Activated T-cell treated with anti-CD3 and anti-CD28 coated beads for 48 hours (primary cell): ENCODE measurements at regions not wholly inside any gene's neighbourhood (a gene's known extent, or its start where the extent isn't known, plus 50 kb on each side); places are given as distances from the start of the nearest gene placed in this dataset.

ENCODE experiments used
- DNase-seq: peaks from one replicate; pipeline ENCODE4 v3.0.0-alpha.2; 2020; ENCODE audit warnings: low read depth

DNA sequence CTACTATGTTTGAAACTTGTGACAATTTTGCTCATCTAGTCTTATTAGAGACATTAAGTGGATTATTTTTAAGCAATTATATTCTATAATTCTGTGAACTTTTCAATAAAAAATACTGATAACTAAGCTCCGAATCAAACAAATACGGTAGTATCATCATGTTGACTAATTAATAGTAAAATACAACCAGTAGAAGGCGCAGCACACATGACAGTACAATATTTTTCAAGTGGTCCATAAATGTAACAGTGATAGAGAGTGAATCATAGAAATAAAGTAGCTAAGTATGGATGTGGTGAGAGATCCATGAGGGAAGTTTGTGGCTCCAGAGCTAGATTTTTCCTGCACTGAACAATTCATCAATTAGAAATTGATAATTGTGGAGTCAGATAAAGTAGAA, 666.2 kb downstream of the KCTD8 start:
- no peak for DNase-seq

DNA sequence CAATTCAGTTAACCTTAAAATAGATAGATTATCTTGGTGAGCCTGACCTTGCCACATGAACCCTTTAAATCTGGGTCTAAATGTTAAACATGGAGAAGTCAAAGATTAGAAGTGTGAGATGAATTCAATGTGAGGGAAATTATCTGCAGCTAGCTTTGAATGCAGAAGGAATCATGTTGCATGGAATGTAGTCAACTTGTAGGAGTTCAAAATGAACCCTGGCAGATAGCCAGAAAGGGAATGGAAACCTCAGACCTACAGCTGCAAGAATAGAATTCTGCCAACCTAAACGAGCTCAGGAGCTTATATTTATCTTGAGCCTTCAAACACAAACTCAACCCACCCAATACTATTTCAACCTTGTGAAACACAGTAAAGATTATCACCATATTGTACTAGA, 632.5 kb downstream of the KCTD8 start:
- DNase-seq, result no peak

DNA sequence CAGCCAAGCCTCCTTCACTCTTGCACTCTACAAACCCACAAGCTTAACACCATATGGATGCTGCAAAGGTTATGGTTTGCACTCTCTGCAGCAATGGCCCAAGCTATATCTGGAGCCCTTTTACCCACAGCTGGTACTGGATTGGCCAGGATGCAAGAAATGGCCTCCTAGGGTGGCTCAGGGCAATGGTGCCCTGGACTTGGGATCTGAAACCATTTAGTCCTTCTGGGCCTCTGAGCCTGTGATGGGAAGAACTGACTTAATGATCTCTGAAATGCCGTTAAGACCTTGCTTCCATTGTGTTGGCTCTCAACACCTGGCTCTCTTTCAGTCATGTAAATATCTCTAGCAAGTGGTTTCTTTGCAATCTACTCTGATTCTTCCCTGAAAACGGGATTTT, 626.0 kb downstream of the KCTD8 start:
- no peak for DNase-seq

DNA sequence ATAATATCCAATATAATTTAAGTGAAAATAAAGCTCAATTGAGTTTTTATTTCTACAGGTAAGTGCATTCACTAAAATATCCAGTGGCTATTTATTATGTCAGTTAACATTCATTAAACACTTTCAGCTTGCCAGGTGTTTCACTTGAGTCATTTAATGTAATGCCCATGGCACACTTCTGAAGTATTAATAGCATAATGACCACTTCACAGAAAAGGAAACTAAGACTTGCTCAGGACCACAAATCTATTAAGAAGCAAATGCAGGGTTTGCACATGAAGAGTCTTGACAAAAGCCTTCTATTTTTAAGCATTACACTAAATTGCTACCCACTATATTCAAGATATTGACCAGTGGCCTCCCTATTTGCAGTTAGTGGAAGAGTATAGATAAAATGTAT, 612.7 kb downstream of the KCTD8 start:
- no peak for DNase-seq

DNA sequence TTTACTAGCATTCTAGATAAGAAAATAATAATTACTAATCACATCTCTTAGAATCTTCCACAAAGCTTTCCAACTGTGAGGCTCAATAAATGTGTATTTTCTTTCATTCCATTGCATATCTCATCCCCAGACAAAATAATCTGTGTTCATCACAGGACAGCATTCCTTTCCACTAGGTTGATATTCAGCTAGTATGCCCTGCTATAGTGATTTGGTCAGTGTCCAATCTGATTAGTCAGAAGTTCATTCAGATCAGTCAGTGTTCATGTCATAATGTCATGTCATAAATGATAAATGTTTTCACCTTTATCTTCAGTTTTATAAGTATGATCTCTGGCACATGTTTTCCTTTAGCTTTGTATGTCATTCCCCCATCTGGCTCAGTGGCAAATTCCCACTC, 611.4 kb downstream of the KCTD8 start:
- DNase-seq, result no peak

DNA sequence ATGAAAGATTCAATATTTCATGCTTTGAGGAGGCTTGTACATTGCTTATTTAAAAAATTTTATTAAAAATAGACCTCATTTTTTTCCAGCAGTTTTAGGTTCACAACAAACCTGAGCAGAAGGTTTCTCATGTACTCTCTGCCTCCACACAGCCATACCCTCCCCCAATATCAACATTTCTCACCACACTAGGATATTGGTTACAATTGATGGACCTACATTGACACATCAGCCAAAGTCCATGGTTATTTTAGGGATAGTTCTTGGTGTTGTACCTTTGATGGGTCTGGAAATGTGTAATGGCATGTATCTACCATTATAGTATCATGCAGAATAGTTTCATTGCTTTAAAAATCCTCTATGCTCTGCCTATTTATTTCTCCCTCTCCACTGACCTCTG, 611.0 kb downstream of the KCTD8 start:
- no peak for DNase-seq

DNA sequence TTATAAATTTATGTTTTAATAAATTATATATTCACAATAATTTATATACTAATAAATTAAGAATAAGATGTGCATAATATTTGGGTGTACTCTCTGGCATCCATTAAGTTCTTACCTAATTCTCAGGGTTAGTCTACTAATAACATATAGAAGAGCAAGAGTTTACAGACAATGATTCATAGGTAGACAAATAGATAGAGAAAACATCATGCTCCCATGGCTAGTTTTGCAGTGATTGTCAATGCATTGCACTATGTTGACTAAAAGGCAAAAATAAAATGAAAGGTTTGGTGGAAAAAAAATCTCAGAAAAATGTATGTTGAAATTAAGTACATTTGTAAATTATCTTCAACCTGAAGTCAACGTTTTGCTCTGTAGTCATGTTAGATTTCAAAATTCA, 606.0 kb downstream of the KCTD8 start:
- DNase-seq, result no peak

DNA sequence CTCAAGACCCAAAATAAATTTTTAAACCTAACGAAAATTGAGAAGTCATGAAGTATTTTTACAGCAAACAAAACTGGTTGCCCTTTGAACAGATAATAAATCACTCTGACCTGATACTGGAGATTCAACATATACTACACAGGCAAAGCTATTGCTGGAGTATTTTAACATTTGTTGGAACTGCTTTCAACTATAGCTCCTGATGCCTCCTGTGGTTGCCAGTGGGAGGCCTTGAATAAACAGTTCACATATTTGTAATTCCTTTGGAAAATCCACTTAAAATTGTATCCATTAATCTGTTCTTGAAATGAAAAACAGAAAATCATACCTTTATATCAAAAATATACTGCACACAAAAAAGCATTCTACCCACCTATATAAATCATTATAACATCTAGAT, 605.1 kb downstream of the KCTD8 start:
- DNase-seq, result no peak

DNA sequence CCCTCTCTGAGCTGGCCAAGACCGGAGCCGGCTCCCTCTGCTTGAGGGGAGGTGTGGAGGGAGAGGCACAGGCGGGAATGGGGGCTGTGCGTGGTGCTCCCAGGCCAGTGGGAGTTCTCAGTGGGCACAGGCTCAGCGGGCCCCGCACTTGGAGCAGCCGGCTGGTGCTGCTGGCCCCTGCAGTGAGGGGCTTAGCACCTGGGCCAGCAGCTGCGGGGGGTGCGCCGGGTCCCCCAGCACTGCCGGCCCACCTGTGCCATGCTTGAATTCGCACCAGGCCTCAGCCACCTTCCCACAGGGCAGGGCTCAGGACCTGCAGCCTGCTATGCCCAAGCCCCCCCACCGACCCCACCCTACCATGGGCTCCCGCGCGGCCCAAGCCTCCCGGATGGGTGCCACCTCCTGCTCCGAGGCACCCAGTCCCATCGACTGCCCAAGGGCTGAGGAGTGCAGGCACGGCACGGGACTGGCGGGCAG, 602.5 kb downstream of the KCTD8 start:
- no peak for DNase-seq

DNA sequence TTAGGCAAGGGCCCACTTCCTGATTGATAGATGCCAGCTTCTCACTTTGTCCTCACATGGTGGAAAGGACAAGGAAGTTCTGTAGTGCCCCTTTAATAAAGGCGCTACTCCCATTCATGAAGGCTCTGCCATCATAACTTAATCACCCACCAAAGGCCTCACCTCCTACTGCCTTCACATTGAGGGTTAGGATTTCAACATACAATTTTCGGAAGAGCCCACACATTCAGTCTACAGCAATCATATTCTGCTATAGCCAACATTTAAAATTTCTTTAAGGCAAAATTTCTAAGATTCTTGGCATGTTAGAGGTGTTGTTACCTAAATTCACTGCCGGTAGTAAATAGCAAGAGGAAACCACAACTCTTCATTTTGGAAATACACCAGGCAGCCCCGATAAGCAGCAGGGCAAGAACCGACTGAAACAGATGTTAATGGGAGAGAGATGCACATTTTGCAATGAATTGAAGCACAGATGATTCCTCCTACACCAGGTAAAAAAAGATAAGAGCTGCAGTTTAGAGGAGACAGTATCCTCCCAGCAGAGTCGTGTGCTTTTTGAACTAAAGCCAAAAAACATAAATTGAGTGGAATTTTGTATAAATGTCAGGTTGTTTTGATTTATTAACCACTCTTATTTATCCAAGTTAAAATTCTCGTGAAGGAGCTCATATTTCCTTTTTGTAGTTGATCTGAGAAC, 594.9 kb downstream of the KCTD8 start:
- no peak for DNase-seq

DNA sequence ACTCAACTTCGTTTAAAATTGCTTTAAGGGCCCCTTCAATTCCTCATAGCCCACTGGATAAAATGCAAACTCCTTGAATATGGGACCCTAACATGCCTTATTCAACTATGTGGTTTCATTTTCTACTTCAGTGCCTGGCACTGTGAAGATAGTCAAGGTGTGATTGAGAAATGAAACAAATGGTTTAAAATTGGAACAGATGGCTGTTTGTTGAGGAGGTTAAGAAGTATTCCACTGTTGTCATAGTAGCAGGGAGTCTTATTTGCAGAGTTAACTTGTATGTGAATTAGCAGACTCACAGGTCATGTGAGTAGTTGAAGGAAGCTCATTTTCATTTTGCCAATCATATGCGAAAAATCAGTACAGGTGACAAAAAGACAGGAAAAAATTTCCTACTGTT, 593.3 kb downstream of the KCTD8 start:
- DNase-seq, result no peak

DNA sequence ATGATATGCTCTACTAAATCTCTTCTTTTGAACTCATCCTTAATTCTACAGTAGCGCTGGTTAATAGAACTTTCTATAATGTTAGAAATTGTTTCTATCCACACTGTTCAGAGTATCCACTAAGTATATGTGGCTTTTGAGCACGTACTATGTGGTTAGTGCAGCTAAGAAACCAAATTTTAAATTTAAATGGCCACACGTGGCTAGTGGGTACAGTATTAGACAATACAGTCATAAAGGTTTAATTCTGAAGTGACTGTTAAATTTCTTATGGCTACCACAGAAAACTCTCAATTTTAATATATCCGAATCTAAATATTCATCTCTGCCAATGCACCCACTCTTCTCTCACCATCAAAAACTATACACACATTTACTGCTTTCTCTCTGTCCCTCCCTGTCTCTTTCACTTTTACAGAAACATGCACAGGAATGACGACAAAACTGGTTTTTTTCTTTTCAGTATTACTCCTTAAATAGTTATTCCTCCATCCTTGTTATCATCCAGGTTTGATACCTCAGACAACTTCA, 583.9 kb downstream of the KCTD8 start:
- no peak for DNase-seq

DNA sequence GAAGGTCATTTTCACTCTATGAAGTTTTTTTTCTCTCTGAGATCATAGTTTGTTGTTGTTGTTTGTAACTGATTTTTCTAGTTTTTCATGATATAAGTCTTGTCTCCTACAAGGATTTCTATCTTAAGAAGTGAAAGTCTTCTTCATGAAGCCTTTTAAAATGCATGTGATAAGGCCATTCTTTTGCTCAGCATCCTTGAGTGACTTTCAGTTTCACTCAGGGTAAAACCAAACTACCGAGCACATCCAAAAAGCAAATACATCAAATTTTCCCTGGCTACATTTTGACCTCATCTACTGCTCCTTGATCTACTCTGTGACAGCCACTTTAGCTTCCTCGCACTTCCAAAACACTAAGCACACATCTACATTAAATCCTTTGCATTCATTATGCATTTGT, 580.7 kb downstream of the KCTD8 start:
- no peak for DNase-seq

DNA sequence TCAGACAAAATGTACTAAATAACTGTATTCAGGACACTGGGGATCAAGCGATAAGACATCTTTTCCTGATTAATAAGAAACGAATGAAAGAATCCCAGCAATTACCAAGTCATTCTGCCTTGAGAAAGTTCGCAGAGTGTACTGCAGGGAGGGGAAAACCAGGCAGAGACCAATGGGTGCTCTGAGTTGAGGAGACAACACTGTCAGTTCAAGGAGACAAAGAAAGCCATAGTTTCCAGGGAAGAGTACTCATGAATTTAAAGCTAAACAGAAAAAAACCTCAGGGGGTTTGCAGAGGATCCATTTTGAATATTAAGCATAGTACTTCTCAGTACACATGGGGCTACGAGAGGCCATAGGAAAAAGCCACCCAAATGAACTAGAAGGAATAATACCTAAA, 573.0 kb downstream of the KCTD8 start:
- no peak for DNase-seq

DNA sequence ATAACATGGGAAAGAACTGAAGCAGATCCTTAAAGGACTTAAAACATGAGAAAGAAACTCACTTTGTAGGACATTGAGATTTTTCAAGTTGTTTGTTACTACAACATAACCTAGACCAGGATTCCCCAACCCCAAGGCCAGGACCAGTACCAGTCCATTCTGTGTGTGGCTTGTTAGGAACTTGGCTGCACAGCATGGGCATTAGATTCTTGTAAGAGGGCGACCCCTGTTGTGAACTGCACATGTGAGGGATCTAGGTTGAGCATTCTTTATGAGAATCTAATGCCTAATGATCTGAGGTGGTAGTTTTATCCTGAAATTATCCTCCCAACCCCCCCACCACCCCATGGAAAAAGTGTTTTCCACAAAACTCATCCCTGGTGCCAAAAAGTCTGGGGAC, 566.1 kb downstream of the KCTD8 start:
- no peak for DNase-seq

DNA sequence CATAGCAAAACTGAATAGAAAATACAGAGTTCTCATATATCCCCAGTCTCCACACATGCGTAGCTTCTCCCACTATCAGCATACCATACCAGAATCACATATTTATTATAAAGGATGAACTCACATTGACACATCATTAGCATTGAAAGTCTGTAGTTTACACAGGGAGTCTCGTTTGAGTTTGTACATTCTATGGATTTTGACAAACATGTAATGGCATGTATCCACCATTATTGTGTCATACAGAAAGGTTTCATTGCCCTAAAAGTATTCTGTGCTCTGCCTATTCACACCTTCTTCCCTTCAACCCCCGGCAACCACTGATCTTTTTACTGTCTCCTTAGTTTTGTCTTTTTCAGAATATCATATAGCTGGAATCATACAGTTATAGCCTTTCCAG, 562.4 kb downstream of the KCTD8 start:
- DNase-seq, result no peak

DNA sequence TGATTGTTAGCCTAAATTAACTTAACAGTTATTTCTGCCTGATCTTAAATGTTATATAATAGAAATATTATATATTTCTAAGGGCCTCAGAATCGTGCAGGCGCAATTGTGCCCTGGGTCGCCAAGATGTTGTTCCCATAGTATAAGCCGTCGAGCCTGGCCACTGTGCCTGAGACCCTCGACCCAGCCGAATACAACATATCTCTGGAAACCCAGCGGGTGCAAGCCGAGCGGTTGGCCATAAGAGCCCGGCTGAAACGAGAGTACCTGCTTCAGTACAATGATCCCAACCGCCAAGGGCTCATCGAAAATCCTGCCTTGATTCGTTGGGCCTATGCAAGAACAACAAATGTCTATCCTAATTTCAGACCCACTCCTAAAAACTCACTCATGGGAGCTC, 549.8 kb downstream of the KCTD8 start:
- no peak for DNase-seq

DNA sequence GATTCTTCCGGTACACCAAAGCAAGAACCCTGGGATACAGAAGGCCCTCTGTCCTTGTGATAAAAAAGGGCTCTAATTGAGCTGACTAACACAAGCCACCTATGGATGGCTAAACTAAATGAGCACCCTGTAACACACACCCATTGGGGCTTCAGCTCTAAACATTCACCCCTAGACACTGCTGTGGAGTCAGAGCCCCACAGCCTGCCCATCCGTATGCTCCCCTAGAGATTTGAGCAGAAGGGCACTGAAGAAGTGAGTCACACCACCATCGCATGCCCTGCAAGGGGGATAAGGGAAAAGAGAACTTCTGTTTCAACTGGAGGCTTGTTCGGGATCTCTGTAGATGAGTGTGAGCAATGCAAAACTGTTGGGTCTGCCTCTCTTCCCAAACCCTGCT, 545.2 kb downstream of the KCTD8 start:
- DNase-seq, result no peak

DNA sequence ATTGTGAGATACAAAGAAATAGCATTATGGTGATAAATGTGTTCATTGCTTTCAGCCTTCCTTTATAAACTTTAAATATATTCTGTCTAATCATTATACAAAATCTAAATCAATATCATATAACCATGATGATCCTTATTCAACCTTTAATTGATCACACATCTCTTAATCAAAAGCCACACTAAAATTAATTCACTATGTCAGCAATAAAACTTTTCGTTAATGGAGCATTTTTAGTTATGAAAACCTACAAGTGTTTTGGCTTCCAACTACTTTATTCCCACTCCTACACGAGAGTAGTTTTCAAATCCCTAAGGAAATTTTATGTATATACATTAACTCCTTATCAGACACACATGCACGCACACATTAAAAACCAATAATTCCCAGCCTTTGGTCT, 530.2 kb downstream of the KCTD8 start:
- no peak for DNase-seq

DNA sequence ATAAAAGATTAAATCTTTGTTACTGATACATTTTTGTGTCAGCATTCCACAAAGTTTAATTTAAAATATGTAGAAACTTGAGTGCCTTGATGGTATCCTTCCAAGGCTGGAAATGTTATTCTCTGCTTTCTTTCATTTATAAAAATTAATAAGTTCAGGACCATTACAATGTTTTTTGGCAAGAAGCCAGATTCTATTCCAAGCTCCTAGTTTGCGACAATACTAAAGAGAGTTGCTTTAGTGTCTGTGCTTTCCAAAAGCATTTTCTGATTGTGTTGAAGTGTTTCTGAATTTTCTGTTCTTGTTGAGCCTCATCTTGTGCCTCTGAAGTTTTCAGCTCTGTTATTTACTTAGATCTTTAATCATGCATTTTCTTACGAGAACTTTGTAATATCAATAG, 516.2 kb downstream of the KCTD8 start:
- DNase-seq, result no peak

DNA sequence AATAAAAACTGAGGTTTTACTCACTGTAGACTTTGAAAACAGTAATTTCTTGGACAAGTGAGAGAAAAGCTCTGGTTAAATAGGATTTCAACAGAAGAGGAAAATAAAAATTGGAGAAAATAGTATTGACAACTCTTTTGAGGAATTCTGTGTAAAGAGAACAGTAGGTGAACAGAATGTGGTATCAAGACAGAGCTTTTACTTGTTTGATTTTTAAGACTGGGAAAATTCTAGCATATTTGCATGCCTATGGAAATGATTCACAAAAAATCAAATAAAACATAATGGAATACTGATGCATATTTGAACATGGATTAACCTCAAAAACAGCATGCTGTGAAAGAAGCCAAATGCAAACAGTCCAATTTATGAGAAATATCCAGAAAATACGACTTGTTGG, 504.6 kb downstream of the KCTD8 start:
- DNase-seq, result no peak

DNA sequence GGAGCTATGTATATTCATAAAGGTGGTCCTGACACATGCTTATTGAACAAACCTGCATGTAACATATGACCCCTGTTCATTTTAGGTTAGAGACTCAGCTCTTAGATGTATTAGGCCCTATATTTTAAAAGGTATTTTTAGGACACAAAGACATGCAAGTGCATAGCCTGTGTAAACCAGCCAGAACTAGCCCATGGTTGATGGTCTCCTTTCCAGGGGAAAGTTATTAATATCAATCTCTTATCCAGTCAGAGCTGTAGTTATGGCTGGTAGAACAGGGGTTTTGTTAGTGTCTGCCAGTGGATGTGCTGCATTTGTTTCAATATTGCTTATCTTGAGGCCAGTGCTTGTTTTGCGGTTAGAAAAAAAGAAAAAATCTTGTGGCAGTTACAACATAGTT, 488.6 kb downstream of the KCTD8 start:
- no peak for DNase-seq

DNA sequence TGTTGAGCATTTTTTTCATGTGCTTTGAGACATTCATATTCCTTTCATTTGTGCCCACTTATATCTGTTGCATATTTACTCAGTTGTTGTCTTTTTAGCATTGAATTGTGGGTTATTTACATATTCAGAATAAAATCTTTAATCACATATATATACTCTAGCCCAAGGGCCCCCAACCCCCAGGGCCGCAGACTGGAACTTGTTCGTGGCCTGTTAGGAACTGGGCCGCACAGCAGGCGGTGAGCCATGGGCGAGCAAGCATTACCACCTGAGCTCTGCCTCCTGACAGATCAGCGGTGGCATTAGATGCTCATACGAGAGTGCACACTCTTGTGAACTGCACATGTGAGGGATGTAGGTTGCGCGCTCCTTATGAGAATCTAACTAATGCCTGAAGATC, 480.6 kb downstream of the KCTD8 start:
- DNase-seq, result no peak

DNA sequence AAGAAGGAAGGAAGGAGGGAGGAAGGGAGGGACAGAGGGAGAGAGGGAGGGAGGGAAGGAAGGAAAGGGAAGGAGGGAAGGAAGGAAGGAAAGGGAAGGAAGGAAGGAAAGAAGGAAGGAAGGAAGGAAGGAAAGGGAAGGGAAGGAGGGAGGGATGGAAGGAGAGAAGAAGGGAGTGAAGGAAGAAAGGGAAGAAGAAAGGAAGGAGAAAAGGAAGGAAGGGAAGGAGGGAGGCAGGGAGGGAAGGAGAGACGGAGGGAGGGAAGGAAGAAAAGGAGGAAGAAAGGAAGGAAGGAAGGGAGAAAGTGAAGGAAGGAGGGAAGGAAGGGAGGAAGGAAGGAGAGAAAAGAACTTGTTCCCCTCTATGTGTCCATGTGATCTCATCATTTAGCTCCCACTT, 465.0 kb downstream of the KCTD8 start:
- no peak for DNase-seq
